Kidney tubule cell (primary cell): ENCODE measurements at regions not wholly inside any gene's neighbourhood (a gene's known extent, or its start where the extent isn't known, plus 50 kb on each side); places are given as distances from the start of the nearest gene placed in this dataset.
"Not testable (repeated sequence)": the region's sequence is repeated elsewhere in the genome, so short reads cannot be mapped to it uniquely, and the experiment has no call there.

Experiments
- DNase-seq: peaks from one replicate; pipeline ENCODE4 v3.0.0-alpha.2; 2018; ENCODE audit warnings: low spot score

- DNase-seq: no peak
These were observed 420.9 kb downstream of the PCNX1 start for GRCh38 chr14:71328183-71328582.

DNA sequence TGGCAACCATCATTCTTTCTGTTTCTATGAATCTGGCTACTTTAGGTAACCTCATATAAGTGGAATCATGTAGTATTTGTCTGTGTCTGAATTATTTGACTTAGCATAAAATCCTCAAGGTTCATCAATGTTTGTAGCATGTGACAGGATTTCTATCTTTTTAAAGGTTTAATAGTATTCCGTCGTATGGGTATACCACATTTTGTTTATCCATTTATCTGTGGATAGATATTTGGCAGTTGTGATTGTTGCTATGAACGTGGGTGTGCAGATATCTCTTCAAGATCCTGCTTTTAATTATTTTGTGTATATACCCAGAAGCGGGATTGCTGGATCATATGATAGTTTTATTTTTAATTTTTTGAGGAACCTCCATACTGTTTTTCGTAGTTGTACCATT, 421.7 kb downstream of the PCNX1 start:
- DNase-seq: no peak

DNA sequence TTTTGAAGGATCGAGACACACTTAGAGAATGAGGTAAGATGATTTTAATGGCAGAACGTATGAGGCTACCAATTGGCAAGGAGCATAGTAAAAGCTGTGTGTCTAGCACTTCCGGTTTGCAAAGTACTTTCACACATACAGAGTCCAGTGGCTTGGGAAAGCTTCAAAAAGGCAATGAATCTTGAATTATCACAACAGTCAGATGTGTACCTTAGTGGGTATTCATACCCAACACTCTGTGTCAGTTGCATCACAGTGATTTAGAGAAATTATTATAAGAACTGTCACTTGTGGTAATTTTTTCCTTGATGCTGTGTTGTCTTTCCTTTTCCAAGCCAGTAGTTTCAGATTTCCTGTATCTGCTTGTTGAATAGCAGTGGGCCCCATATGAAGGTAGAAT, 424.1 kb downstream of the PCNX1 start:
- no peak for DNase-seq

- no peak for DNase-seq
These were observed 425.2 kb downstream of the PCNX1 start for GRCh38 chr14:71332476-71332875.

DNA sequence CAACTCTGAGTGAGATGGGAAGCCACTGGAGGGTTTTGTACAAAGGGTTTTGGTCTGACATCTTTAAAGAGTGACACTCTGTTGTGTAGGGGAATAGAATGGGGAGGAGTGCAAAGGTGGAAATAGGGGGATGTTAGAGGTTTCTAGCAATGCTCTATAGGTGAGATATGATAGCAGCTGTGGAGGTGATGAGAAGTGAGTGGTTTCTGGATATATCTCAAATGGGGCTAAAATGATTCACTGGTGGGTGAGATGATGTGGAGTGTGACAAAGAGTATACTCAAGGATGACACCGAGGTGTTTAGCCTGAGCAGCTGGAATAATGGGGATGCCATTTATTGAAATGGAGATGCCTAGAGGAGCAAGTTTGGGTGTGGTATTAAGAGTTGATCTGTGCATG, 426.4 kb downstream of the PCNX1 start:
- no peak for DNase-seq

- DNase-seq: no peak
These were observed 429.4 kb downstream of the PCNX1 start for GRCh38 chr14:71336489-71337192.

DNA sequence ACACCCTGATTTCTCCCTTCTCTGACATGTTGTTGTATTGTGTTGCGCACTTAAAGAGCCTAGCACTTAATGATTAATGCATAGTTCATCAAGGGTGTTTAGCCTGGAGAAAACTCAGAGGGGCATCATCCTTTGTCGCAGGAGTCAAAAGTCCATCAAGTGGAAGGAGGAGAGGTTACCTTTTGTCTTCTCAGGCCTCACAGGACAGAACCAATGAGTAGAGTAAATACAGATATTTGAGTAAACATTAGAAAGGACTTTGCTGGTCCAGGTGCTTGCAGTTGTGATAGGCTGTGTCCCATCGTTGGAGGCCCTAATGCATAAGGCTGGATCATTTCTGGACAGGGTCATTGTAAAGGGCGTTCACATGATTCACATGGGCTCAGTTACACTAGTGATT, 430.9 kb downstream of the PCNX1 start:
- DNase-seq: no peak

DNA sequence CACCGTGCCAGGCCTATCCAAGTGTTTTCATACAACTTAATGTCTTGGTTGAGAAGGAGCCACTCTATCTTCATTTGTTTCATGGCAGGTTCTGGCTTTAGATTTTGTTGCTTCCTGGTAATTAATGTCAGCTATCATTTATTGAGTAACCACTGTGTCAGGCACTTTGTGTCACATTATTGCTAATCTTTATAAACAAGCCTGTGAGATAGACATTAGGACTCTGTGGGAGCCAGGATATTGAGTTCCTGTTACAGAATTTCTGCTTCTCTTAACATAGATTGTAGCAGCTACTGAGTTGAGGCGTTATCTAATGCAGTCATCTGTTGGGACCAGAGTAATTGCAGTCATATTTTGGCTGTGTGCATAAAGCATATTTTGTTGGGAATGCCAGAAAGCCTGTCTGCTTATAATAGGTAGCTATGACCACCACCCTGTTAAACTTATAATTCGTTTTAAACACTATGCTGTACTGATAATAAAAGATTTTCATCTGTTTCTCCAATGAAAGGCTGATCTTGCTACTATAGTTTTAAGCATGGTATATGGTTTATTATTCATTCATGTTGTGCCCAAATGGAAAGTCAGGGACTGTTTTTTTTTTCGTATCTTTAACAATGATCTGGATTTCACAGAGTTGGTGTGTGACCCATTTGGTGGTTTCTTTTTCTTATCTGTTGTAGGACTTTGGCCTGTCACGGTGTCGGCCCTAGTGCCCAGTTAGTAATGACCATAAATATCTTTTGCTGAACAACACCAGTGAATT, 432.6 kb downstream of the PCNX1 start:
- no peak for DNase-seq

DNA sequence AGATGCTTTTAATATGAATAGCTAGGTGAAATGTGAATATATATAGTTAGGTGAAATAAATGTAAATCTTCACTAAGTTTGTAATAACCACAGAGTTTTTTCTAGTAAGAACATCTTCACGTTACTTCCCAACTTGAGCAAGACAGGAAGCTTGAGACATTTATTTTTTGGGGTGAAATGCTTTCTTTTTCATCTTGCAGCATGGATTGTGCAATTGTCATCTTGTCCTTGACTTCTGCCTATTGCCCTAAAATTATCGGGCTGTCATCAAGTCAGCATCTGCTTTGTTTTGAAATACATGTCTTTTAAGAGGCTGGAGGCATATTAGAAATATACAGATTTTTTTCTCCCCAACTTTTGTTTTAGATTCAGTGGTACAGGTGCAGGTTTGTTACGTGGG, 433.9 kb downstream of the PCNX1 start:
- DNase-seq: no peak

- DNase-seq: no peak
These were observed 436.5 kb downstream of the PCNX1 start for GRCh38 chr14:71343724-71344123.

DNA sequence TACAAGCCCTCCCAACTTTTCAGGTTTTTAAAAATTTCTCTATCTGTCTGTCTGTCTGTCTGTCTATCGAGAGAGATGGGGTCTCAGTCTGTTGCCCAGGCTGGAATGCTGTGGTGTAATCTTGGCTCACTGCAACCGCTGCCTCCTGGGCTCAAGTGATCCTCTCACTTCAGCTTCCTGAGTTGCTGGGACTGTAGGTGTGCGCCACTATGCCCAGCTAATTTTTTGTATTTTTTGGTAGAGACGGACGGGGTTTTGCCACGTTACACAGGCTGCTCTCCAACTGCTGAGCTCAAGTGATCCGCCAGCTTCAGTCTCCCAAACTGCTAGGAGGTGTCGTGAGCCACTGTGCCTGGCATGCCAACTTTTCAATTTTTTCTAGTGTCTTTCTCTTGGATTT, 437.2 kb downstream of the PCNX1 start:
- DNase-seq: no peak

DNA sequence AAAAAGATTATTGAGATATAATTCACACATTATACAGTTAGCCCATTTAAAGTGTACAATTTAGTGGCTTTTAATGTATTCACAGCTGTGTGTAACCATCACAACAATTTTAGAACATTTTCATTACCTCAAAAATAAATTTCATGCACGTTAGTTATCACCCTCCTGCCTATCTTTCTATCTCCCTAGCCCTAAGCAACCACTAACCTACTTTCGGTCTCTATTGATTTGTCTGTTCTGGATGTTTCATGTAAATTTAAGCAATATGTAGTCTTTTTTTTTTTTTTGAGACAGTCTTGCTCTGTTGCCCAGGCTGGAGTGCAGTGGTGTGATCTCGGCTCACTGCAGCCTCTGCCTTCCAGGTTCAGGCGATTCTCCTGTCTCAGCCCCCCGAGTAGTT, 439.4 kb downstream of the PCNX1 start:
- DNase-seq: no peak

- DNase-seq: no peak
These were observed 441.1 kb downstream of the PCNX1 start for GRCh38 chr14:71348394-71348793.

GRCh38 chr14:71348817-71349216, 441.6 kb downstream of the PCNX1 start:
- DNase-seq: no peak

GRCh38 chr14:71354142-71354541, 446.9 kb downstream of the PCNX1 start:
- no peak for DNase-seq

DNA sequence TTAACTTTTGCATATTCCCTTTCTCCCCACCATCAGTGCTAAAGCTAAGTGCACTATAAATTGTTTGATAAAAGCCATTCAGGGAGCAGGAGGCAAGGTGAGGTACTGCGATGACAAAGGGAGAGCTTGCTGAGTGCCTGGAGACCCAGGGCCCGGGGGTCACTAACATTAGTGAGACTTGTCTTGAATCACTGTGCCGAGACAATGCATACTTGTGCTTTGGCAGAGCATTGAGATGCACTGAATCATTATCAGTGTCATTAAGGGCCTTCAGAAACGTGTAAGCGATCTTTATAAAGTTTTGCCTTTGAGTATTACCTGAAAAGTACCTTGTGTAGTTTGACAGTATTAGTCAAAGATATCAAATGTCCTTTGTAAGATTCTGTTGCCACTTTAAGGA, 447.5 kb downstream of the PCNX1 start:
- peak; percentile 74 for DNase-seq

DNA sequence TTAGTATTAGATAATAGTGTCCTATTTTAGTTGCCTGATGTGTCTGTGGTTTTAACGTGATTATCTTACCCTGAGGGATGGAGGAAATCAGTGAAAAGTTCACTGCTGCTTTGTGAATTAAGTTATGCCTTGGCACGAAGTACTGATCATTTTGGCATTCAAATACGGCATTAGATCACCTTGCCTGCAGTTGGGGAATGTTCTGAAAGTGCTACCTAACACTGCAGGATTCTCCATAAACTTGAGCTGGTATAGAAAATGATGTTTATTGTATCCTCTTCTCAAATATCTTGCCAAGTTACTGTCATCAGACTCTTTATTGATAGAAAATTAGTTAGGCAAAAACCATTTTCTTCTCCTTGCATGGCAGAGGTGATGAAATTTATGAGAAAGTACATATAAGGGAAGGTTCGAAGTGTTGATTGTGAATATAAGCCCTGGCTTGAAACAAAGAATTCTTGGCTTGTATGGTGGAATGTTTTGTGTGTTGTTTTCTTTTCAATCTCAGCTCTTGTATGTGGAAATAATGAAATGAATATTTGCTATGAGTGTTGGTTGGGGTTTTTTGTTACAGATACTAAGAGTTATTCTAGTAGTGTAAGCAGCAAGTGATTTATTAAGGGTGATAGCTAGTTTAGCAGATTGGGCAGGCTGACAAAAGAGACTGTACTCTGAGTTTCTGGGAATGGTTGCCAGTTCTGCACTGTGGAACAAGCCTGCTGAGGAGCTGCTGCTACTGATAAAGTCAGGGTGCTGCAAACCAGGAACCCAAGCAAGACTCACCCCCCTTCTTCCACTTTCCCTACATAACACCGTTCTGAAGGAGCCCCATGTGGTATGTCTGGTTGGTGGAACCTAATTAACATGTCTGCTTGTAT, 448.3 kb downstream of the PCNX1 start:
- peak; percentile 31 for DNase-seq

GRCh38 chr14:71358209-71358931, 451.1 kb downstream of the PCNX1 start:
- DNase-seq: peak; percentile 36

DNA sequence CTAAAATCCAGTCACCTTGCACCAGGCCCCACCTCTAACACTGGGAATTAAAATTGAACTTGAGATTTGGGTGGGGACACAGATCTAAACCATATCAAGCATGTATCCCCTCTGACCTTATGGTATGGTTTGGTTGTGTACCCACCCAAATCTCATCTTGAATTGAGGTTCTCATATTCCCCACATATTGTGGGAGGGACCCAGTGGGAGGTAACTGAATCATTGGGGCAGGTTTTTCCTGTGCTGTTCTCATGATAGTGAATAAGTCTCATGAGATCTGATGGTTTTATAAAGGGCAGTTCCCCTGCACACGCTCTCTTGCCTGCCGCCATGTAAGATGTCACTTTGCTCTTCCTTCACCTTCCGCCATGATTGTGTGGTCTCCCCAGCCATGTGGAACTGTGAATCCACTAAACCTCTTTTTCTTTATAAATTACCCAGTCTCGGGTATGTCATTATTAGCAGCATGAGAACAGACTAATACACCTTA, 451.7 kb downstream of the PCNX1 start:
- not testable (repeated sequence) for DNase-seq

DNA sequence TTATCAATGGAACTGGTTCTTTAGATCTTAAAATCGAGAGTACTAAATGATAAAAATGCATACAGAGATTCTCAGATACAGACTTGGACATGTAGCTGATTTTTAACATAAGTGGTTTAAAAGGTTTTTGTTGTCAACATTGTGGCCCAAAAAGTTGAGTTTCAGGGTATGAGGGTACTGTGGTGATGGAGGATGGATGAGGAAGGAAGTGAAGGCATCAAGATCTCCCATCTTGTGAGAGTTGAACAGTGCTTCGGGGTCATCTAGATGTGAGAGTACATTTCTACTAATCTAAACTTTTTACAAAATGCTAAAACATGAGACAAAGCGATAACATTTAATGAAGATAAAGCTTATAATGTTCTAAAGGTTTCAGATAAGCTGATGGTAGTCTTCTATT, 452.6 kb downstream of the PCNX1 start:
- DNase-seq: no peak

- DNase-seq: peak; percentile 39
These were observed 454.1 kb downstream of the PCNX1 start for GRCh38 chr14:71361336-71361735.

GRCh38 chr14:71361874-71362273, 454.6 kb downstream of the PCNX1 start:
- DNase-seq: no peak
